NOMO-1 treated with DMSO at 0.1 percent for 48 hours (cell line): ENCODE measurements at regions not wholly inside any gene's neighbourhood (a gene's known extent, or its start where the extent isn't known, plus 50 kb on each side); places are given as distances from the start of the nearest gene placed in this dataset.
"Not testable (repeated sequence)": the region's sequence is repeated elsewhere in the genome, so short reads cannot be mapped to it uniquely, and the experiment has no call there.

Experiments
- DNase-seq: peaks from one replicate; lab custom pipeline; 2025; ENCODE audit not compliant: unreplicated experiment; lab: John Stamatoyannopoulos, UW

DNA sequence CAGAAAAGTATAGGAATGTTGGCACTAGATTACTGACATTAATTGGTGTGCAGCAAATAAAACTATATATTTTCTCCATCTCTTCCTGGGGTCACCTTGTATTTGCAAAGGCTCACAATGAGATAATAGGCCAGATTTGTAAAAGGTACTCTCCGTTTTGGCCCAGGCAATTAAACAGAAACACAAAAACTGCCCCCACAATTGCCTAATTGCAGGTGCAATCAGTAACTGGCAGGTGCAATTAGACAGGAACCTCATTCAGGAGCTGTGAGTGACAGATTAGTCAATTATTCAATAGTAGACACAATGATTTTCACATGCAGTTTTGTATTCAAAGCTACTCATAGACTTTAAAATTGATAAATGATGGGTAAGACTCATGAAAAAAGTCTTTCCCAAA lies 451.4 kb upstream of the ID2 start:
- no peak for DNase-seq

DNA sequence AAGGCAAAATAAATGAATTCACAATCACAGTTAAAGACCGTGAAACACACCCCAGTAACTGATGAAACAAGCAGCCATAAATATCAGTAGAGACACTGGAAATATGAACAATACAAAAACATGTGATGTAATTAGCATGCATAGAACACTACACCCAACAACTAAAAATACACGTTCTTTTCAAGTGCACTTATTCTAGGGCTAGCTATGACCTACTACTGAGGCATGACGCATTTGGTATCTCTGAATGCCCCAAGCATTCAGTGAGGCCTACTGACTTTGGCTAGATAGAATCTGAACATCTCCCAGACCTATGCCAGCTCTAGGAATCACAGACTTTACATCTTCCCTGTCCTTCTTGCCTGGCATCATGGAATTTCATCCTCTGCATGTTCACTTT lies 450.0 kb upstream of the ID2 start:
- DNase-seq = no peak

DNA sequence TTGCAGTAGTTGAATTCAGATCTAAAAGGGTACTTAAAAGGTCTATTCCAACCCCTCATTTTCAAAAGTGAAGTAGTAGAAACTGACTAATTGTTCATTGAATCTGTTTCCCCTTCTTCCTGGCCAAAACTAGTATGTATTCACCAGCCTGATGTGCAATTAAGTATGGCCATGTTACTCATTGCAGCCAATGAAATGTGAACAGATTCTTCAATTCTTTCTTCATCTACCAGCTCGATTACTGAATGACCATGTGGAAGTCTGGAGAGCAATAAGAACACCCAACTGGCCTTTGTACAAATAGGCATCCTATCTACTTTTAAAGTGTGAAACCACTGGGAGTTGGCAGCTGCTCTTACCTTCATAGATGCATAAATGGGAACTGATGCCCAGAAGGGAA lies 449.0 kb upstream of the ID2 start:
- DNase-seq = no peak

DNA sequence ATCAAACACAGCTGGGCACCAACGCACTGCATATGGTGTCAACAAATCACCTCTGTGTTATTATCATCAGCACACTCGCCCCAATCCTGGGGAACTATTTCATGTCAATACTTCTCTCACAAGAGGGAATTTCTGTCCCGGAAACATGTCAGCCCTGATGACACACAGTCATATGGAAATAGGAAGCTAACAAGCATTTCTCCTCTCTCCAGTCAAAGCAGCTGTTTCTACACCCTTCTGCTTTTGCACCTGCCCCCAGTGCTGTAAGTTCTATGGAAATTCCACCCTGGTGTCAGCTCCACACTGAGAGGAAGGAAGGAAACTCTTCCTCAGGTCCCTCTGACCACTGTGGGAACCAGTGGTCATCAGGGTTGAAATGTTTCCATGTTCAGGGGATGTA lies 447.6 kb upstream of the ID2 start:
- no peak for DNase-seq

DNA sequence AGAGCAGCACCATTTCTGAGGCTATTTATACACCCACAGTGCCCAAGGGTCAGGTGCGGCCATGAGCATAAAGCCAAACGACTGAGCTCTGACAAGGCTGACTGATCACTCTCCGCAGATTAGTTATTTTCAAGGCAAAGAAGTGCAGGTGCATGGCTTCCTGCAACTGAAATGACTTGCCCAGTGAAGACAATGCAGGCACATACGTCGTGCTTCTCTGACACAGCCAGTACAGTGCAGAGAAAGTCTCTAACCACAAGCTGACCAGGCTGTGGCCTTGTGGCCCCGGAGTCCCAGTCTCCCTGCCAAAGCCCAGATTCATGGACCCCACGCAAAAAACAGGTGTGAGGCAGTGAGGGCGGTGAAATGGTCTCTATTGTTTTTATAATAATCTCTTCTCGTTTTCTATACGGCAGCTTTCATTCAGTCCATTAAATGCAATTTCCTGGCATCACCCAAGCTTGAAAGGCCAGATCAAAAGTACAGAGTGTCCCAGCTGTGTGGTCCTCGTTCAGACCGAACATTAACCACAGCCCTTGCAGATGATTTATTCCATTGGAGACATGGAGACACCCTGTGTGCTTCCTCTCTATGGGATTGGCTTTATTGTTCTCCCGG lies 447.0 kb upstream of the ID2 start:
- no peak for DNase-seq

DNA sequence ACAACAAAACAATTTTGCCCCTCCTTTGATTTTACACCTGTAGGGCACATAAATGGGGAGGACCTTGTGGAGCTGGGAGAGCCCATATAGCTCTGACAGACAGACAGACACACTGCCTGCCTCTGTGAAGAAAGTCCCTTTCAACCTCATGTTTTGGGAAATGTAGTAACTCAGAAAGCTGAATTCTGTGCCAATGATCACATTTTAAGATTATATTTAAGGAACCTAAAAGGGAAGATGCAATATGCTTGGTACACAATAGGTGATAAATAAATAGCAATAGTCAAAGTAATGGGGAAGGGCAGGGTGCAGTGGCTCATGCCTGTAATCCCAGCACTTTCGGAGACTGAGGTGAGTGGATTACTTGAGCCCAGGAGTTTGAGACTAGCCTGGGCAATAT lies 446.4 kb upstream of the ID2 start:
- DNase-seq = no peak

DNA sequence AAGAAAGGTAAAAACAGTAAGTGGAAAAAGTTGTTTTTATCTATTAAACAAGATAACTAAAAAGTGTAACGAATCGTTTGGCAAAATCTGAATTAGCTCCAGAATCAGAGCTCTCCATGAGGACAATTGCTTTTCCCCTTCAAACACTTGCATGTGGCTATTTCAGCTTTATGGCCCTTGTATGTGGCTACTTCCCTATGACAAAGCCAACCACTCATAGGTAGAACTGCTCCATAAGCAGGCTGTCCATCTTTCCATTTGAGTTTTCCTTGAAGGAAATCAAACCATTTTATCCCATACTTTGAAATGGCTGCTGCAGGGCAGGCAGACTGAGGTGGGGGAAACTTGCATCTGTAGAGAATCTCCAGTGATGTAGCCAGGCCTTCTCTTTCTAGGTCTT lies 445.5 kb upstream of the ID2 start:
- DNase-seq = no peak

DNA sequence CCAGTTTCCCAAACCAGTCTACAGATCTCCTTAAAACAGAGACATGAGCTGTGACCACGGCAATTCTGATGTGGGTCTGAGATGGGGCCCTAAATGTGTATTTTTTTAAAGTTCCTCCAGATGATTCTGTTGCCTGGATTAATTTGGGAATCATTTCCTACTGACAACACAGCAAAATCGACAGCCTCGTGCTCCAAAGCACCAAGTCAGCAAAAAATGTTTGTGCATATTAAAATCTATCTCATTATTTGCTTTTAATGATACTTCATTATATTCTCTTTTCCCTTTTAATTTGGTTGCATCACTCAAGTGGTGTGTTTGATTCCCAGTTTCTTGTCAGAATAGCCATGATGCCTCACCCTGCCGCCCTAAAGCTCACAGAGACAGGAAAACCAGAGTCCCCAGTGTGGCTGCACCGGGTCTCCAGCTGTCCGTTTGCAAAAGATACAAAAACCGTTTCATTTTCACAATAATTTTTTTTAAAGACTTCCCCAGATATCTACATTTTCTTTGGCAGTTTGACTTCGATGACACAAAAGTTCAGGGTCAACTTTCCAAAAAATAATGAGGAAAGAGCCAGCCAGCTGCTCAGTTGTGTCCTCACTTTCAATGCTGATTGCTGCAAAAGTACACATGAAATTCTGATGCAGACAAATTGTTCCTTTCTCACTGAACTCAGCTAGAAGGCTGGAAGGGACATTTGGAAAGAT lies 443.2 kb upstream of the ID2 start:
- DNase-seq = peak; percentile 50

DNA sequence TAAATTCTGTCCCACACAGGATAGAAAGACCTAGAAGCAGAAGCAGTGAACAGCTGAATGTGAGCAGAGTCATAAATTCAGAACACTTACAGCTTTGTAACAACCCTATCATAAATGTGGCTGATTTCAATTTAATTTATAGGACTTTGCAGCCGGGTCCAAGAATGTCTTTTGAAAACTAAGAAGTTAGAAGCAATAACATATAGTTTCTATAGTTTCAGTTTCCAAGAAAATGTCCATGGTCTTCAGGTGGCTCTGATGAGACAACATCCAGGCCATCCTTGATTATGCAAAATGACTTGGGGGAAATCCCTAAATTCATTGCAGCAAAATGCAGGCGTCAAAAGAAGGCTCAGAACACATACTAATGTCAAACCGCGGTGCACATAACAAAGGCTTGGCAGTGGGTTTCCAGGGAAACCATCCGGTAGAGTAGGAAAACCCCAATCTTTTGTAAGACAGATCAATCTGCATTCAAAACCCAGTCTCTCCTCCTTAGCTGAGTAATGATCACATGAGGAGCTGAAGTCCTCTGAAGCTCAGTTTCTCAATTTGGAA lies 442.2 kb upstream of the ID2 start:
- DNase-seq = peak; percentile 33

DNA sequence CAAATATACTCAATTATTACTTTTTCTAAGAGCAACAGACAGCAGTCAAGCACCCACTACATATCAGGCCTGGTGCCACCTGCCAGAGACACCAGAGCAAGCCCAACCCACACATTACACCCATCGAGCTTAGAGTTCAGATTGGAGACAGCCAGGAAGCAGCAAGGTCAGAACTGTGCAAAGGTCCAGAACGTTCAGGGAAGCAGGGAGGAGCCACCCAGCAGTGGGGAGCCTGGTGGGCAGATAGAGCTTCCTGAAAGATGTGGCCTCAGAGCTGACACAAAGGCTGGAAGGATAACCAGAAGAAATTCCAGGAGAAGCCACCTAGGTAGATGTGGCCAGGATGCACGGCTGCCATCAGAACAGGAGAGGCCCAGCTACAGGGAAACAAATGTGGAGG lies 440.5 kb upstream of the ID2 start:
- DNase-seq = no peak

DNA sequence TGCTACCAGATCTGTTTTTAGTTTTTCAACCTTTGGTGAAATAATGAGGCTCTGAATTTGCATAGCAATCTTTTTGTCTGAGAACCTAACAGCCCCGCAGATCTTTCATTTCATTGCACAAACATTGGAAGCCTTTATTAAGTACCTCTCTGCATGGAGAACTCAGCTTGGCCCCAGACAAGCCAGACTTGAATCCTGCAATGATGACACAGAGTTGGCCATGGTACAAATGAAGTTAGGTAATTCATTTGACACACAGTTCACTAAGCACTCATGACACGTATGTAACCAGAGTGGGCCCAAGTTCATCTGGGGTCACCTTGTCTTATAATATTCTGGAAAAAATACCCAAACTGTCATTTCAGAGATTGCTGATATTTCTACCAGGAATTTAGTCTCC lies 439.1 kb upstream of the ID2 start:
- no peak for DNase-seq

DNA sequence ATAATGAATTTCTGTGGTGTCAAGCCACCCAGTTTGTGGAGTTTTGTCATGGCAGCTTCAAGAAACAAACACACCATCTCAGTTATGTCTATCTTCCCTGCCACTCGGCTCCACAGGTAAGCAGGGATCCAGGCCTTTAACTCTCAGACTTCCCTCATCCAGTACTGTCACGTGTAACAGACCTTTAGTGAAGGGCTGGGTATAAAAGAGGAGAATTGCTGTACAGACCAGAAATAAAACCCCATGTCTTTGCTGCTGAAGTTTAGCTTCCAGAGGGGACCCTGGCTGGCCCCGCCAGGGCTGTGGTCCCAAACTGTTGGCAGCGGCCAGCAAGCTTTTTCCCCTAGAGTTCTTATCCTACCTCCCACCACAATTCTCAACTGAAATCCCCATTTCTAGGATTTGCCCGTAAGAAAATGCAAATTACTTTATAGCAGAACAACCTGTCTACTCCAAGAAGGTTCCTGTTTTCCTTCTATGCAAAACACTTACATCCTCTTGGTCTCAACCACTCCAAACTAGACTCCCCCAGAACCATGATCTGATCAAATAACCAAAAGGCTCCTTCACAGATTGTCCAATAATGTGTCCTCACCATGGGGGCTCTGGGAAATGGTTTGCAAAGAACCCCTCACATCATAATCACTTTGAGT lies 438.0 kb upstream of the ID2 start:
- DNase-seq = no peak

DNA sequence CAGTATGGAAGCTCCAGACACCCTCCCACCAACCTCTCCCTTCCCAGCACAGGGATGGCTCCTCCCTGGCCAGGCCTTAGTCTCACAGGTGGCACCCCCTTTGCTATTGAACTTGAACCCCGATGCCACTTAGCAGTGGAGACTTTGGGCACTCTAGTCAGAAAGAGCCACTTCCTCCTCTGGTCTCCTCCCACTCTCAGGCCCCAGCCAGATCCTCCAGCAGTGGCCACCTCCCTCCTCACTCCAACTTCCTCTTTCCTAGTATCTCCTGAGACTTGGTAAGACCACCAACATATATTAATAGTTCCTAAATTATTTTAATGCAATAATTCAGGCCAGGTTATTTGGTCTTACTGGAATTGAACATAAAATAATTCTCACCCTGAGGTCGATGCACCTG lies 437.2 kb upstream of the ID2 start:
- DNase-seq = peak; percentile 84

DNA sequence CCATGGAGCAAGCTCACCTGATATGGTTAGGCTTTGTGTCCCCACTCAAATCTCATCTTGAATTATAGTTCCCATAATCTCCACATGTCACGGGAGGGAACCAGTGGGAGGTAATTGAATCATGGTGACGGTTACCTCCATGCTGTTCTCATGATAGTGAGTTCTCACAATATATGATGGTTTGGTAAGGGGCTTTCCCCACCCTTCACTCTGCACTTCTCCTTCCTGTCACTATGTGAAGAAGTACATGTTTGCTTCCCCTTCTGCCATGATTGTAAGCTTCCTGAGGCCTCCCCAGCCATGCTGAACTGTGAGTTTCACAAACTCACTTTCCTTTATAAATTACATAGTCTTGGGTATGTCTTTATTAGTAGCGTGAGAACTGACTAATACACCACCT lies 435.7 kb upstream of the ID2 start:
- DNase-seq = no peak

DNA sequence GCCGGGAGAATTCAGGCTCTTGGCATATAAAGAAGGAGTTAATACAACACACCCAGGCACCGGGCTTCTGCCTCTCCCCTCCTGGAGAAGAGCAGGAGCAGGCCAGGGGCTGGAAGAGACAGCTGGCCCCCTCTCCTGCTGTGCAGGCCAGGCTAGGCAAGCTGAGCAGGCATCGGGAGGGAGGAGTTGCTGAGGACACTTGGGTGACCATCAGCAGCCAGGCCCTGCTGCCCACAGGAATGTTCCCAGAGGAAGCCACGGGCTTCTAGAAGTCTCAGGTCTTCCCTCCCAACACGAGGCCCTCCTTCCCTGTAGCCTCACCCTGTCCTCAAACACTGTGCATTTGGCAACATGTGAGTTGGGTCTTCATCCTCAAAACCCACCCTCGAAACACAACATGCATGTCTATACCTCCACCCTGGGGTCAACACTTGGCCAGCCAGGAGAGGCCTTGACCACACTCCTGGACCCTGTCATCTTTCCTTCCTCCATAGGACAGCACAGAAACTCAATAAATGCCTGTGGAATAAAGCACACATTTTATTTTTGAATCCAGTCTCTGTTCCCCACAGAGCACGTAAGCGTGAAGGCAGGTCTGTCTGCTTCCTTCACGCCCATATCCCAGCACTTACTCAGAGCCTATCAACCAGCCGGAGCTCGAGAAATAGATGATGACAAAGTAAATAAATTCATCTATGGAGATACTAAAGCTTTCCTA lies 433.8 kb upstream of the ID2 start:
- no peak for DNase-seq

DNA sequence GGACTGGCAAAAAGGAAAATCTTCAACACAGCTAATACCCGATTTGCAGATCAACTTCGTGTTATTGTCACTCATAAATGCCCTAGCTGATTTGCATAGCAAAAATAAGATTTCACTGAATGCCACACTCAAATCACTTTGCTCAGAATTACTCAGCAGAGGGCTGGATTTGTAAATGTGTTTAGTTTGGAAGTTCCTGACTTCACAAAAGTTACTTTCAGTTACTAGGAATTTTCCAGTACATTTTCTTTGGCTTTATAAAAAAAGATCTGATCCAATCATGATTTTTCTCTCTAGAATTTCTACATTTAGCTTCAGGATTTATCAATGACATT lies 433.3 kb upstream of the ID2 start:
- DNase-seq = no peak

DNA sequence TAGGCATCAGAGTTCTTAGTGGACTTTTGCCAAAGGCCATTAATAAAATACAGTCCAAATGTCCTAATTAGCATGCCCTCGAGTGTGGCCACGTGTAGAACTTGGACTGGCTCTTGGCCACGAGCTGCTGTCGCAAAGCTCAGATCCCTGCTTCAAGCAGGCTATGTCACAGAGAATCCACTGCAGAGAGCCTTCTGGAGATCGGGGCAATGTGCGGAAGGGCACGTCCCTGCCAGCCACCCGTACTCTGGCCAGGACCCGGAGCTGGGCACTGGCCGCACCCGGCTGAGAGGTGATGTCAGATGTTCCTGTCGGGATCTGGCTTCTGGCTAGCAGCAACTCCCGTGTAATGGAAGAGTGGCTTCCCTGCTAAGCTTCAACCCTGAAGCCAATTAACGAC lies 432.7 kb upstream of the ID2 start:
- DNase-seq = no peak

DNA sequence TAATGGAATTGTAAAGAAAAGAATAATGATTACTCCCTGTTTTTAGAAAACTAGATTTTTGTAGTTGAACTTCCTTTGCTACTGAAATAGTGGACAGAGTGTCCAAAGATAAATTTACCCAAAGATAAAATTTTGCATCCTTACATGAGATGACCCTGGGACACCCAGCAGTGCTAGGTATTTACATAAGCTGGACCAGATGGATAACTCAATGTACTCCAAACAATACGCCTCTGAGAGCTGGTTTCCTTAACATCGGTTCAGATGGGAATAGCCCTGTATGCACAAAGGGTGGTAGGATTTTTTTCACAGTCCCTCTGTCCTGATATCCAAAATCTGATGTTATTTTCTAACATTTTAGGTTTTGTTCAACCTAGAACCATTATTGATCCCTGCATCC lies 432.1 kb upstream of the ID2 start:
- no peak for DNase-seq

DNA sequence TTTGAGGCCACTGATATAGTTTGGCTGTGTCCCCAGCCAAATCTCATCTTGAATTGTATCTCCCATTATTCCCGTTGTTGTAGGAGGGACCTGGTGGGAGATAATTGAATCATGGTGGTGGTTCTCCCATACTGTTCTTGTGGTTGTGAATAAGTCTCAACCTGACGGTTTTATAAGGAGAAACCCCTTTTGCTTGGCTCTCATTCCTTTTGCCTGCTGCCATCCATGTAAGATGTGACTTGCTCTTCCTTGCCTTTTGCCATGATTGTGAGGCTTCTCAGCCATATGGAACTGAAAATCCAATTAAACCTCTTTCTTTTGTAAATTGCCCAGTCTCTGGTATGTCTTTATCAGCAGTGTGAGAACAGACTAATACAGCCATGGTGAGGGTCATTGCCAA lies 431.6 kb upstream of the ID2 start:
- DNase-seq = not testable (repeated sequence)

DNA sequence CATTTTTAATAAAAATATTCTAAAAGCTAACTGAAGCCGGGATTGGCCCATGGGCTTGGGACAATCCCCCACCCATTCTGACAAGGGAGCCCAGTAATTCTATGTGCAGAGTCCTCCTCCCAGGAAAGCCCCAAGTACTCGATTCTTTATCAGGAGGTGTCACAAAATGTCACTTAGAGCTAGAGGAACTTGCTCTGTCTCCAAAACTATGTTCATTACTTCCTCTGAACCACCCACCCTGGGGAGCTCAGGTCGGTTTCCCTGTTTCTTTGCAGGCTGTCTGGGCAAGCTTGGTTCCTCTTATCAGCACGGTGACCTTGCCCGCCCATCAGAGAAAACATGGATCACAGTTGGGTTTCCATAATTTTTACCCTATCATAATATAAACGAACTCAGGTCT lies 430.6 kb upstream of the ID2 start:
- DNase-seq = peak; percentile 61

DNA sequence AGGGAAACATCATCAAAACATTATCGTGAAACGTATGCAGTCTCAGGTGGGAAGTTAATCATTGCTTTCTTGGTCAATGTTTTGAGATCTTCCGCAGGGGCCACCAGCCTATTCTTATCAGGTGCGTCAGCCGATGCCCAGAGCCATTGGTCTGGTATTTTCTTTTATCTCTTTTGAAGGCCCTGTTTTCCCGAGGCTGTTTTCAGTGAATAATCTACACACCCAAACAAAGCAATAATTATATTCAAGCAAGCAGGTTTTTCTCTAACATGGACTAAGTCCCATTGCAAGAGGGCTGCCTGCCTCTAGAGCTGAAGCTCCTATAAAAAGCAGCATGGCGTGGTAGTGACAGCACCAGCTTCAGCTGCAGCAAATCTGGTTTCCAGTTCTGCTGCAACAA lies 430.0 kb upstream of the ID2 start:
- no peak for DNase-seq
